22Rv1 (cell line): ENCODE measurements at regions not wholly inside any gene's neighbourhood (a gene's known extent, or its start where the extent isn't known, plus 50 kb on each side); places are given as distances from the start of the nearest gene placed in this dataset.

ENCODE experiments used
- CTCF ChIP-seq: fragments of 450-650 bp; IDR thresholded peaks from 2 replicates; pipeline ENCODE4 v1.5.1; 2017; ENCODE audit warnings: mild to moderate bottlenecking
- ZFX ChIP-seq: fragments of 450-650 bp; IDR thresholded peaks from 2 replicates; pipeline ENCODE4 v1.6.1; 2017; ENCODE audit warnings: antibody characterized with exemption, borderline replicate concordance

- TF ChIP-seq ZFX = no peak
- no peak for TF ChIP-seq CTCF
These were observed 105.6 kb upstream of the PUDP start for GRCh38 chrX:7253565-7253964.
